HG03103 (cell line): ENCODE measurements at regions not wholly inside any gene's neighbourhood (a gene's known extent, or its start where the extent isn't known, plus 50 kb on each side); places are given as distances from the start of the nearest gene placed in this dataset.
"Not testable (repeated sequence)": the region's sequence is repeated elsewhere in the genome, so short reads cannot be mapped to it uniquely, and the experiment has no call there.

Source experiments
- ATAC-seq: cut with Tn5 transposase; IDR thresholded peaks from one replicate; pipeline ENCODE4 v1.9.1; 2021; ENCODE audit warnings: low read depth; ENCODE audit not compliant: unreplicated experiment

GRCh38 chr5:128711216-128711615 lies 173.2 kb upstream of the FBN2 start:
- no peak for ATAC-seq

GRCh38 chr5:128714551-128714950 lies 176.5 kb upstream of the FBN2 start:
- no peak for ATAC-seq

- ATAC-seq: no peak
Measured at GRCh38 chr5:128722551-128722950, 184.5 kb upstream of the FBN2 start.

- not testable (repeated sequence) for ATAC-seq
Measured at GRCh38 chr5:128730021-128730420, 192.0 kb upstream of the FBN2 start.

- not testable (repeated sequence) for ATAC-seq
Measured at GRCh38 chr5:128735656-128736055, 197.6 kb upstream of the FBN2 start.

GRCh38 chr5:128736553-128736952 lies 198.5 kb upstream of the FBN2 start:
- ATAC-seq: no peak

GRCh38 chr5:128749136-128749898 lies 211.3 kb upstream of the FBN2 start:
- ATAC-seq: no peak

- no peak for ATAC-seq
Measured at GRCh38 chr5:128750155-128750554, 212.1 kb upstream of the FBN2 start.

GRCh38 chr5:128757196-128757959 lies 207.9 kb upstream of the SLC27A6 start:
- no peak for ATAC-seq

- no peak for ATAC-seq
Measured at GRCh38 chr5:128762661-128763306, 202.5 kb upstream of the SLC27A6 start.

- no peak for ATAC-seq
Measured at GRCh38 chr5:128763321-128763720, 202.0 kb upstream of the SLC27A6 start.

- no peak for ATAC-seq
Measured at GRCh38 chr5:128764601-128765310, 200.5 kb upstream of the SLC27A6 start.

- no peak for ATAC-seq
Measured at GRCh38 chr5:128765448-128766061, 199.7 kb upstream of the SLC27A6 start.

- ATAC-seq: no peak
Measured at GRCh38 chr5:128766406-128766805, 198.9 kb upstream of the SLC27A6 start.

- ATAC-seq: no peak
Measured at GRCh38 chr5:128770907-128771306, 194.4 kb upstream of the SLC27A6 start.

- no peak for ATAC-seq
Measured at GRCh38 chr5:128772356-128772755, 192.9 kb upstream of the SLC27A6 start.

- ATAC-seq: no peak
Measured at GRCh38 chr5:128773378-128773777, 191.9 kb upstream of the SLC27A6 start.

- no peak for ATAC-seq
Measured at GRCh38 chr5:128774605-128775004, 190.7 kb upstream of the SLC27A6 start.

GRCh38 chr5:128775558-128775957 lies 189.7 kb upstream of the SLC27A6 start:
- no peak for ATAC-seq

- ATAC-seq: peak; percentile 86
Measured at GRCh38 chr5:128777052-128777451, 188.2 kb upstream of the SLC27A6 start.
